ENCODE measurements at regions not wholly inside any gene's neighbourhood (a gene's known extent, or its start where the extent isn't known, plus 50 kb on each side); places are given as distances from the start of the nearest gene placed in this dataset.

DNA sequence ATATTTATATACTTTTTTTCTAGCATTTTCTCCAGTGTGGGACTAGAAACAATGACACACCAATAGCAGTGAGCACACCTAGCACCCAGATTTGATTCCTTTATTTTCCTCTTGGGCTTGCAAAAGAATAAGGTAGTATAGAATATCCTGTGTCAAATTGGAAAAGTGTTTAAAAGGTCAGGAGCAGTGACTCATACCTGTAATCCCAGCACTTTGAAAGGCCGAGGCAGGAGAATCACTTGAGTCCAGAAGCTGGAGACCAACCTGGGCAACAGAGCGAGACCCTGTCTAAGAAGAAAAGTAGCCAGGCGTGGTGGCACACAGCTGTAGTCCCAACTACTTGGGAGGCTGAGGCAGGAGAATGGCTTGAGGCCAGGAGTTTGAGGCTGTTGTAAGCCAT, 53.8 kb upstream of the SGPP1 start:
- Histone ChIP-seq H3K4me3 (no peak overlapping the region), H3K4me1 (peaks cover 5% of the 10 kb centered on the region), H3K27ac (replicated peaks) (no peak overlapping the region), H3K9me3 (replicated peaks) (no peaks in the 10 kb centered on the region), H3K27me3 (ENCODE audit: low read depth) (peaks cover 3% of the 10 kb centered on the region), H3K36me3 (no peaks in the 10 kb centered on the region)
- TF ChIP-seq CTCF (IDR thresholded peaks at IDR 0.05; ENCODE audit: borderline replicate concordance) = no peak
- intact Hi-C loops (cut with micrococcal nuclease) = no loop called here
- no peak for DNase-seq

DNA sequence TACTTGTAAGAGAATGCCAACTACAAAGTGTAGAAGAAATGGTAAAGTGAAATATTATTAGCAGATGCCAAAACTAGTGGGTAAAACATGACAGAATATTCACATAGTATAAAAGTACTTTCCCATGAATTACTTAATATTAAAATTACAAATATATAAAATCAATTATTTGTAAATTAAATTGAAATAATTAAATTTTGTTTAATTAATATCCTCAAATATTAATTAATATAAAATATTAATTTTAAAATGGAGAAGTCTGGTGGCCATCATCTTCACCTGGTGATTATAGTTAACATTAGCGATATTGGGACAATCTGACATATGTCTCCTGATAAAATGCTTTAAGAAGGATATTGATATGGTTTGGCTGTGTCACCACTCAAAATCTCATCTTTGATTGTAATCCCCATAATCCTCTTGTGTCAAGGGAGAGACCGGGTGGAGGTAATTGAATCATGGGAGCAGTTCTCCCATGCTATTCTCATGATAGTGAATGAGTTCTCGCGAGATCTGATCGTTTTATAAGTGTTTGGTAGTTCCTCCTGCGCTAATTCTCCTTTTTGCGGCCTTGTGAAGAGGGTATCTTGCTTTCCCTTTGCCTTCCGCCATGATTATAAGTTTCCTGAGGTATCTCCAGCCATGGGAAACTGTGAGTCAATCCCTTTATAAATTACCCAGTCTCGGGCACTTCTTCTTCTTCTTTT, 55.0 kb upstream of the SGPP1 start:
- intact Hi-C loops (cut with micrococcal nuclease) = no loop called here
- Histone ChIP-seq H3K27me3 (ENCODE audit: low read depth) (peaks cover 9% of the 10 kb centered on the region), H3K4me1 (no peaks in the 10 kb centered on the region), H3K4me3 (no peak overlapping the region), H3K27ac (replicated peaks) (no peak overlapping the region), H3K36me3 (no peaks in the 10 kb centered on the region), H3K9me3 (replicated peaks) (no peaks in the 10 kb centered on the region)
- no peak for DNase-seq
- no peak for TF ChIP-seq CTCF (IDR thresholded peaks at IDR 0.05; ENCODE audit: borderline replicate concordance)

- no peaks in the 10 kb centered on the region for H3K9me3 ChIP-seq (replicated peaks)
- DNase-seq = no peak
- no peaks in the 10 kb centered on the region for H3K4me1 ChIP-seq
- H3K27me3 ChIP-seq (ENCODE audit: low read depth) = peaks cover 14% of the 10 kb centered on the region
- intact Hi-C loops (cut with micrococcal nuclease) = no loop called here
- TF ChIP-seq CTCF (IDR thresholded peaks at IDR 0.05; ENCODE audit: borderline replicate concordance) = no peak
- H3K4me3 ChIP-seq = peak overlapping the region; percentile 49
- H3K27ac ChIP-seq (replicated peaks) = no peak overlapping the region
- H3K36me3 ChIP-seq = no peaks in the 10 kb centered on the region
These were observed 60.4 kb upstream of the SGPP1 start for GRCh38 chr14:63788011-63788933.

DNA sequence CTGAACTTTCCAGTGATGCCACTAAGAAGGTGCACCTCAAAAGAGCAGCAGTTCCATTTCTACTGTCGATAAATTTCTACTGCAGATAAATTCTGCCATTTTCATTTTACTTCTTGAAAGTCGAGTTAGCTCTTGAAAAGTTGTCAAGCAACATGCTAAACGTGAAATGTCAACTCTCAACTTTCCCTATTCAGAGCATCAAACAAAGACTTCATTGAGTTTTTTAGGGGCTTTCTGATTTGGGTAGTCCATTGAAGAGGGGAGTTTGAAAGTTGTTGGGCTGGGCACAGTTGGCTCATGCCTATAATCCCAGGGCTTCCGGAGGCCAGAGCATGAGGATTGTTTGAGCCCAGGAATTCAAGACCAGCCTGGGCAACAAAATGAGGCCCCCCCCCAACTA, 59.4 kb upstream of the SYNE2 start:
- intact Hi-C loops (cut with micrococcal nuclease) = loop anchor here (10.0 kb wide), 1 partner anchor 501 kb away; the partner anchor contains the start of gene ESR2
- H3K9me3 ChIP-seq (replicated peaks) = no peaks in the 10 kb centered on the region

More for the DNA sequence above, 59.4 kb upstream of the SYNE2 start:
- no peaks in the 10 kb centered on the region for H3K4me1 ChIP-seq
- H3K4me3 ChIP-seq = no peak overlapping the region
- no peak for DNase-seq
- no peak overlapping the region for H3K27ac ChIP-seq (replicated peaks)
- no peaks in the 10 kb centered on the region for H3K36me3 ChIP-seq
- no peak for TF ChIP-seq CTCF (IDR thresholded peaks at IDR 0.05; ENCODE audit: borderline replicate concordance)
- peaks cover under 1% of the 10 kb centered on the region for H3K27me3 ChIP-seq (ENCODE audit: low read depth)
